Parathyroid adenoma (tissue), 2 donors: ENCODE measurements at regions not wholly inside any gene's neighbourhood (a gene's known extent, or its start where the extent isn't known, plus 50 kb on each side); places are given as distances from the start of the nearest gene placed in this dataset.
"Not testable (repeated sequence)": the region's sequence is repeated elsewhere in the genome, so short reads cannot be mapped to it uniquely, and the experiment has no call there.

ENCODE experiments used
- H2AFZ ChIP-seq: fragments of 300-600 bp; sonication (generic); one replicate; pipeline ENCODE4 v1.7.0; 2017; ENCODE audit warnings: antibody characterized with exemption, mild to moderate bottlenecking
- H3K27ac ChIP-seq: fragments of 300-600 bp; sonication (generic); one replicate; pipeline ENCODE4 v1.7.0; 2017
- H3K27me3 ChIP-seq: fragments of 300-600 bp; sonication (generic); one replicate; pipeline ENCODE4 v1.7.0; 2017; ENCODE audit warnings: low read length; ENCODE audit not compliant: control insufficient read depth, insufficient read depth
- H3K36me3 ChIP-seq: fragments of 300-600 bp; sonication (generic); one replicate; pipeline ENCODE4 v1.7.0; 2017; ENCODE audit warnings: low read length; ENCODE audit not compliant: control insufficient read depth, insufficient read depth
- H3K4me1 ChIP-seq: fragments of 300-600 bp; sonication (generic); one replicate; pipeline ENCODE4 v1.7.0; 2017; ENCODE audit warnings: control low read depth
- H3K4me2 ChIP-seq: fragments of 300-600 bp; sonication (generic); one replicate; pipeline ENCODE4 v1.7.0; 2017; ENCODE audit warnings: low read length
- H3K4me3 ChIP-seq: fragments of 300-600 bp; sonication (generic); one replicate; pipeline ENCODE4 v1.7.0; 2017; ENCODE audit warnings: low read depth, low read length
- H3K79me2 ChIP-seq: fragments of 300-600 bp; sonication (generic); one replicate; pipeline ENCODE4 v1.7.0; 2017; ENCODE audit warnings: control low read depth
- H3K9ac ChIP-seq: fragments of 300-600 bp; sonication (generic); one replicate; pipeline ENCODE4 v1.7.0; 2017; ENCODE audit warnings: mild to moderate bottlenecking
- H3K9me3 ChIP-seq: fragments of 300-600 bp; sonication (generic); one replicate; pipeline ENCODE4 v1.7.0; 2017; ENCODE audit warnings: low read length; ENCODE audit not compliant: control insufficient read depth
- TF ChIP-seq, protein P1 (sequence below): fragments of 300-600 bp; sonication (generic); IDR thresholded peaks from one replicate; pipeline ENCODE4 v1.7.0; 2017; ENCODE audit warnings: antibody characterized with exemption, mild to moderate bottlenecking
- donor health status: primary hyperparathyroidism.

DNA sequence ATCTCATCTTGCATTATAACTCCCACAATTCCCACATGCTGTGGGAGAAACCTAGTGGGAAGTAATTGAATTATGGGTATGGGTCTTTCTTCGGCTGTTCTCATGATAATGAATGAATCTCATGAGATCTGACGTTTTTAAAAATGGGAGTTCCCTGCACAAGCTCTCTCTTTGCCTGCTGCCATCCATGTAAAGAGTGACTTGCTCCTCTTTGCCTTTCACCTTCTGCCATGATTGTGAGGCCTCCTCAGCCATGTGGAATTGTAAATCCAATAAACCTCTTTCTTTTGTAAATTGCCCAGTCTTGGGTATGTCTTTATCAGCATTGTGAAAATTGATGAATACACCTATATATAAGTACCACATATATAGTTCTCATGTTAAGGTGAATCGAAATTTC lies 961.7 kb upstream of the COX7C start:
- Histone ChIP-seq H2AFZ (no peak overlapping the region), H3K4me3 (no peak overlapping the region), H3K79me2 (no peaks in the 10 kb centered on the region), H3K9ac (no peak overlapping the region), H3K9me3 (no peaks in the 10 kb centered on the region), H3K4me1 (no peaks in the 10 kb centered on the region), H3K27me3 (no peaks in the 10 kb centered on the region), H3K4me2 (no peak overlapping the region), H3K27ac (no peak overlapping the region), H3K36me3 (no peaks in the 10 kb centered on the region)
- TF ChIP-seq, protein P1, sequence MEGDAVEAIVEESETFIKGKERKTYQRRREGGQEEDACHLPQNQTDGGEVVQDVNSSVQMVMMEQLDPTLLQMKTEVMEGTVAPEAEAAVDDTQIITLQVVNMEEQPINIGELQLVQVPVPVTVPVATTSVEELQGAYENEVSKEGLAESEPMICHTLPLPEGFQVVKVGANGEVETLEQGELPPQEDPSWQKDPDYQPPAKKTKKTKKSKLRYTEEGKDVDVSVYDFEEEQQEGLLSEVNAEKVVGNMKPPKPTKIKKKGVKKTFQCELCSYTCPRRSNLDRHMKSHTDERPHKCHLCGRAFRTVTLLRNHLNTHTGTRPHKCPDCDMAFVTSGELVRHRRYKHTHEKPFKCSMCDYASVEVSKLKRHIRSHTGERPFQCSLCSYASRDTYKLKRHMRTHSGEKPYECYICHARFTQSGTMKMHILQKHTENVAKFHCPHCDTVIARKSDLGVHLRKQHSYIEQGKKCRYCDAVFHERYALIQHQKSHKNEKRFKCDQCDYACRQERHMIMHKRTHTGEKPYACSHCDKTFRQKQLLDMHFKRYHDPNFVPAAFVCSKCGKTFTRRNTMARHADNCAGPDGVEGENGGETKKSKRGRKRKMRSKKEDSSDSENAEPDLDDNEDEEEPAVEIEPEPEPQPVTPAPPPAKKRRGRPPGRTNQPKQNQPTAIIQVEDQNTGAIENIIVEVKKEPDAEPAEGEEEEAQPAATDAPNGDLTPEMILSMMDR: no peak

DNA sequence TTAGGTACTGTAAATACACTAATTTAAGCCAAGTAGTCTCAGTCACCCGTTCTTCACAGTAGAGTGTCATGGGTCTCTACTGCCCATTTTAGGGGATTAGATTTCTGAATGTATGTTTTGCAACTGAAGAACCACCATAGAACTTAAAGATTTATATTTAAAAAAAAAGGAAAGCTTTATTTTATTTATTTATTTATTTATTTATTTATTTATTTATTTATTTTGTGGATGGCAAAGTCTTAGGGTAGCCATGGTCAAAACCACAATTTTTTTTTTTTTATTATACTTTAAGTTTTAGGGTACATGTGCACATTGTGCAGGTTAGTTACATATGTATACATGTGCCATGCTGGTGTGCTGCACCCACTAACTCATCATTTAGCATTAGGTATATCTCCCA lies 960.4 kb upstream of the COX7C start:
- not testable (repeated sequence) for H3K36me3 ChIP-seq, H2AFZ ChIP-seq, H3K9me3 ChIP-seq, H3K27ac ChIP-seq, H3K4me3 ChIP-seq, H3K4me2 ChIP-seq, H3K4me1 ChIP-seq, H3K27me3 ChIP-seq, H3K9ac ChIP-seq, H3K79me2 ChIP-seq

DNA sequence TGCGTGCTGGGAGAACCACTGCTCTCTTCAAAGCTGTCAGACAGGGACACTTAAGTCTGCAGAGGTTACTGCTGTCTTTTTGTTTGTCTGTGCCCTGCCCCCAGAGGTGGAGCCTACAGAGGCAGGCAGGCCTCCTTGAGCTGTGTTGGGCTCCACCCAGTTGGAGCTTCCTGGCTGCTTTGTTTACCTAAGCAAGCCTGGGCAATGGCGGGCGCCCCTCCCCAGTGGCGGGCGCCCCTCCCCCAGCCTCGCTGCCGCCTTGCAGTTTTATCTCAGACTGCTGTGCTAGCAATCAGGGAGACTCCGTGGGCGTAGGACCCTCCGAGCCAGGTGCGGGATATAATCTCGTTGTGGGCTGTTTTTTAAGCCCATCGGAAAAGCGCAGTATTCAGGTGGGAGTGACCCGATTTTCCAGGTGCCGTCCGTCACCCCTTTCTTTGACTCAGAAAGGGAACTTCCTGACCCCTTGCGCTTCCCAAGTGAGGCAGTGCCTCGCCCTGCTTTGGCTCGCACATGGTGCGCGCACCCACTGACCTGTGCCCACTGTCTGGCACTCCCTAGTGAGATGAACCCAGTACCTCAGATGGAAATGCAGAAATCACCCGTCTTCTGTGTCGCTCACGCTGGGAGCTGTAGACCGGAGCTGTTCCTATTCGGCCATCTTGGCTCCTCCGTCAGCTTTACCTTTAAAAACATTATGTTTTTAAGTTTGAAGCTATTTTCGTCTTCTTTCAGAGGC lies 954.6 kb upstream of the COX7C start:
- not testable (repeated sequence) for H3K27me3 ChIP-seq, H3K4me2 ChIP-seq, H3K9ac ChIP-seq, H2AFZ ChIP-seq, H3K4me3 ChIP-seq, H3K36me3 ChIP-seq, H3K79me2 ChIP-seq, H3K27ac ChIP-seq, H3K9me3 ChIP-seq, H3K4me1 ChIP-seq

DNA sequence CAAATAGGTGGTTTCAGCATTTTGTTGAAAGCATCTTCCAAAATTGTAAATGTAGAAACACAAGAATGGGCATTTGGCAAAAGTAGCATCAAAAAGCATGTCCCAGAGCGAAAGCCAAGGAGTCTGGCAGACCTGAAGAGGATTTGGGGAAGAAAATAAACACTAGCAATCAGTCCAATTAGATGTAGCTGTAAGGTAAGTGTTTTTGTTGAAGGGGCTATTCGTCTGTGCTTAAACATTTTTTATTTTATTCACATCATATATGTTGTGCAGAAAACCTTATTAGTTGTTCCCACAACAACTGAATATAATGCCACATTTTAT lies 954.1 kb upstream of the COX7C start:
- H3K79me2 ChIP-seq: no peaks in the 10 kb centered on the region
- H3K27ac ChIP-seq: no peak overlapping the region
- H3K4me3 ChIP-seq: no peak overlapping the region
- no peak overlapping the region for H2AFZ ChIP-seq
- H3K4me1 ChIP-seq: no peaks in the 10 kb centered on the region
- no peaks in the 10 kb centered on the region for H3K9me3 ChIP-seq
- no peak overlapping the region for H3K4me2 ChIP-seq
- no peaks in the 10 kb centered on the region for H3K27me3 ChIP-seq
- H3K9ac ChIP-seq: no peak overlapping the region
- TF ChIP-seq, protein P1: no peak
- no peaks in the 10 kb centered on the region for H3K36me3 ChIP-seq

DNA sequence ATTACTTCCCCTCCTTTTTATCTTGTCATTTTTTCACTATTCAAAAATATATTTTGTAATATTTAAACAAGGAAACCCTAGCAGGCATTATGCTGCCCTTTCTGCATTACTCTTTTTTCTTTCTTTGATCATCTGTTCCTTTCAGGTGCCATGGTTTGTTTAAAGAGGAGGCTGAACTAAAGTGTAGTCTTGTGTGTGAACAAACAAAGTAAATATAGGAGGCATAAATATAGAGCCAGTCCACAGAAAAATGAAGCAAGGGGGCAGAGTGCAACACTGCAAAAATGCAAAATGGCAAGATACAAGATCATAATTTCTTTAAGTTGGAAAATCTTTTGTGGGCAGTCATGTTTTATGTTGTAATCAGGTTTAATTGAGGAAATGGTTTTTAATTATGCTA lies 947.3 kb upstream of the COX7C start:
- Histone ChIP-seq H3K4me3 (no peak overlapping the region), H3K79me2 (no peaks in the 10 kb centered on the region), H3K4me2 (no peak overlapping the region), H3K27ac (no peak overlapping the region), H3K4me1 (no peaks in the 10 kb centered on the region), H3K9ac (no peak overlapping the region), H3K9me3 (no peaks in the 10 kb centered on the region), H3K36me3 (no peaks in the 10 kb centered on the region), H3K27me3 (no peaks in the 10 kb centered on the region), H2AFZ (no peak overlapping the region)
- TF ChIP-seq, protein P1: no peak
